CD14-positive monocyte (primary cell): ENCODE measurements at regions not wholly inside any gene's neighbourhood (a gene's known extent, or its start where the extent isn't known, plus 50 kb on each side); places are given as distances from the start of the nearest gene placed in this dataset.

ENCODE experiments used
- DNase-seq, 3 donors: peaks; one replicate each; pipeline ENCODE4 v3.0.0-alpha.2; 2011 to 2022
- H2AFZ ChIP-seq: 2 replicates; pipeline ENCODE4 v1.6.0; 2012; ENCODE audit warnings: mild to moderate bottlenecking, low read depth, low read length, inconsistent platforms; ENCODE audit not compliant: insufficient read depth, poor library complexity, severe bottlenecking
- H3K27ac ChIP-seq, 2 donors: 1 replicate in 1 of 2; 2 replicates in 1 of 2; pipeline ENCODE4 v1.5.1; 2012 to 2013; ENCODE audit warnings: low read length in 2 of 2, control low read depth in 1 of 2, inconsistent platforms in 1 of 2, low read depth in 1 of 2, mild to moderate bottlenecking in 1 of 2
- H3K27me3 ChIP-seq, 2 donors: one replicate each; pipeline versions ENCODE4 v1.6.0 to v1.6.1; 2011 to 2013; ENCODE audit warnings: low read length in 2 of 2; ENCODE audit not compliant: control insufficient read depth in 2 of 2, insufficient read depth in 2 of 2
- H3K36me3 ChIP-seq, 2 donors: replicated peaks in 1 of 2; 1 replicate in 1 of 2; 2 replicates in 1 of 2; pipeline versions ENCODE4 v1.5.1 to v1.6.1; 2012 to 2013; ENCODE audit warnings: low read length in 2 of 2, control low read depth in 1 of 2, inconsistent platforms in 1 of 2, mild to moderate bottlenecking in 1 of 2; ENCODE audit not compliant: insufficient read depth in 2 of 2, control insufficient read depth in 1 of 2
- H3K4me1 ChIP-seq, 2 donors: 1 replicate in 1 of 2; 2 replicates in 1 of 2; pipeline versions ENCODE4 v1.5.1 to v1.6.1; 2012 to 2013; ENCODE audit warnings: low read length in 2 of 2, control low read depth in 1 of 2, inconsistent platforms in 1 of 2, mild to moderate bottlenecking in 1 of 2, moderate library complexity in 1 of 2; ENCODE audit not compliant: insufficient read depth in 2 of 2, control insufficient read depth in 1 of 2
- H3K4me2 ChIP-seq: replicated peaks from 2 replicates; pipeline ENCODE3; 2012; ENCODE audit warnings: low read length, moderate library complexity, mild to moderate bottlenecking; ENCODE audit not compliant: poor library complexity, severe bottlenecking; ENCODE audit errors: extremely low read depth
- H3K4me3 ChIP-seq, 3 experiments: fragments of 200-600 bp in 1 of 3; sonication (generic) in 1 of 3; replicated peaks in 1 of 3; 1 replicate in 2 of 3; 2 replicates in 1 of 3; pipeline ENCODE4 v1.5.1; 2011 to 2013; ENCODE audit warnings: low read length in 3 of 3, mild to moderate bottlenecking in 3 of 3, control low read depth in 2 of 3, low read depth in 2 of 3, inconsistent platforms in 1 of 3, moderate library complexity in 1 of 3
- H3K79me2 ChIP-seq: 2 replicates; pipeline ENCODE4 v1.6.0; 2012; ENCODE audit warnings: mild to moderate bottlenecking, control low read depth, inconsistent platforms, low read length, moderate library complexity; ENCODE audit not compliant: insufficient read depth
- H3K9ac ChIP-seq: 2 replicates; pipeline ENCODE4 v1.6.0; 2017; ENCODE audit warnings: low read length, mild to moderate bottlenecking; ENCODE audit not compliant: insufficient read depth, poor library complexity, severe bottlenecking
- H3K9me3 ChIP-seq, 2 donors: replicated peaks in 1 of 2; 1 replicate in 1 of 2; 2 replicates in 1 of 2; pipeline versions ENCODE4 v1.5.1 to v1.6.1; 2012 to 2013; ENCODE audit warnings: low read length in 2 of 2, control low read depth in 1 of 2; ENCODE audit not compliant: control insufficient read depth in 1 of 2, insufficient read depth in 1 of 2
- H4K20me1 ChIP-seq: 2 replicates; pipeline ENCODE4 v1.6.0; 2012; ENCODE audit warnings: mild to moderate bottlenecking, low read length, control low read depth, moderate library complexity; ENCODE audit not compliant: insufficient read depth
- H3K27ac Mint-ChIP-seq, 7 donors: one replicate each; pipeline ENCODE4 v1.8.0; 2020; ENCODE audit warnings: mild to moderate bottlenecking in 7 of 7, mixed read lengths in 7 of 7, moderate library complexity in 6 of 7, inconsistent platforms in 2 of 7
- H3K27me3 Mint-ChIP-seq, 3 donors: one replicate each; pipeline ENCODE4 v1.8.0; 2021 to 2022; ENCODE audit warnings: low read depth in 3 of 3, mild to moderate bottlenecking in 3 of 3, mixed read lengths in 3 of 3, moderate library complexity in 3 of 3, inconsistent platforms in 1 of 3
- H3K36me3 Mint-ChIP-seq, 2 donors: one replicate each; pipeline ENCODE4 v1.8.0; 2020; ENCODE audit warnings: mixed read lengths in 2 of 2, inconsistent platforms in 1 of 2, mild to moderate bottlenecking in 1 of 2
- H3K4me1 Mint-ChIP-seq: one replicate; pipeline ENCODE4 v1.8.0; 2020; ENCODE audit warnings: mild to moderate bottlenecking, mixed read lengths
- H3K4me3 Mint-ChIP-seq, 2 donors: one replicate each; pipeline ENCODE4 v1.8.0; 2020; ENCODE audit warnings: mild to moderate bottlenecking in 2 of 2, mixed read lengths in 2 of 2, moderate library complexity in 1 of 2
- H3K9me3 Mint-ChIP-seq, 7 donors: one replicate each; pipeline ENCODE4 v1.8.0; 2020 to 2022; ENCODE audit warnings: mixed read lengths in 7 of 7, mild to moderate bottlenecking in 6 of 7, moderate library complexity in 6 of 7, inconsistent platforms in 2 of 7
- WGBS: methylation state at CpG from one replicate; pipeline ENCODE4 v1.1.5; 2013; ENCODE audit warnings: missing lambda C conversion rate; ENCODE audit not compliant: insufficient coverage; 5-methylcytosine and 5-hydroxymethylcytosine counted together
- intact Hi-C, 2 donors: fragments of 100-400 bp; cut with micrococcal nuclease; formaldehyde crosslinking; loops; one replicate each; pipeline versions ENCODE4 v1.15.0 to v1.15.1; 2023
- TF ChIP-seq, protein P1 (sequence below): fragments of 200-600 bp; IDR thresholded peaks from one replicate; pipeline ENCODE4 v1.8.0; 2022; ENCODE audit warnings: antibody characterized with exemption, mild to moderate bottlenecking

DNA sequence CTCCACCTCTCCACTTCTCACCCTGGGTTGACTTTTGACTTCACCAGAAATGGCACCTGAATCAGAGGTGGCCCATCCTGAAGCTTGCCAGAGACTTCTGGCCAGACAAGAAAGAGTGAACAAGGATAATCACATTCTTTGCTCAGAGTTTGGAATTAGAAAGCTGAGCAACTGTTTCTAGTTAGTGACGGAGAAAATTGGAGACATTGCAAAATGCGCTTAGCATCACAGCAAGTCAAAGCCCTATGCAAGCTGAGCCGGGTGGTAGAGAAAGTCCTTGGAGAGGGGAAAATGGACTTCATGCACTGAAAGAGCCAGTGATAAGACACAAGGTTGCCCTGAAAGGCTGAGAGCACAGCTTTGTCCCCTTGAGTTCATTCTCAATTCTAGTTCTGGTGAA lies 161.8 kb downstream of the PAH start:
- Mint-ChIP-seq H3K9me3 (no peaks in the 10 kb centered on the region), H3K36me3 (no peaks in the 10 kb centered on the region)
- H4K20me1 ChIP-seq: no peaks in the 10 kb centered on the region

DNA sequence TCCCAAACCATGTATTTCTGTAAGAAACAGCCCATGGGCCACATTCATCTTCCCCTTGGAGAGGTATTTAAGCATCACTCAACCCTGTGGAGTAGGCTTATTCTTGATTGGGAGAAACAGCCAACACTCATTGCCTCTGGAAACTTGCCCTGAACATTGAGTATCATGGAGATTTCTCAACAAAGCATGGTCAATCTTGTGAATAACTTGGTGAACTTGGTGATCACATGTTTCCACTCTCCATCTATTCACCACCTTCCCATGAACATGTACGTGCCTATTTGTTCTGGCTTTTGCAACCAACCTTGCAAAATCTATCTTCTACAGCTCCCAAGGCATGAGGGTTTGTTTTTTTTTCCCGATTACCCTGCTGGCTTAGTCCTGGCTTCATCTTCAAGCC lies 163.2 kb downstream of the PAH start:
- Histone ChIP-seq H3K36me3 (no peaks in the 10 kb centered on the region), H3K4me1 (no peaks in the 10 kb centered on the region), H3K27me3 (no peaks in the 10 kb centered on the region), H3K27ac (no peak overlapping the region), H4K20me1 (no peaks in the 10 kb centered on the region), H3K9ac (no peak overlapping the region), H3K79me2 (no peaks in the 10 kb centered on the region), H3K9me3 (no peaks in the 10 kb centered on the region), H3K4me3 (no peak overlapping the region), H3K4me2 (no peak overlapping the region), H2AFZ (no peak overlapping the region)
- Mint-ChIP-seq H3K4me1 (no peaks in the 10 kb centered on the region), H3K27ac (no peak overlapping the region), H3K9me3 (no peaks in the 10 kb centered on the region), H3K36me3 (no peaks in the 10 kb centered on the region), H3K4me3 (no peak overlapping the region), H3K27me3 (peaks cover 2 to 3% (median 2%) of the 10 kb centered on the region in 3 donors)
- TF ChIP-seq, protein P1, sequence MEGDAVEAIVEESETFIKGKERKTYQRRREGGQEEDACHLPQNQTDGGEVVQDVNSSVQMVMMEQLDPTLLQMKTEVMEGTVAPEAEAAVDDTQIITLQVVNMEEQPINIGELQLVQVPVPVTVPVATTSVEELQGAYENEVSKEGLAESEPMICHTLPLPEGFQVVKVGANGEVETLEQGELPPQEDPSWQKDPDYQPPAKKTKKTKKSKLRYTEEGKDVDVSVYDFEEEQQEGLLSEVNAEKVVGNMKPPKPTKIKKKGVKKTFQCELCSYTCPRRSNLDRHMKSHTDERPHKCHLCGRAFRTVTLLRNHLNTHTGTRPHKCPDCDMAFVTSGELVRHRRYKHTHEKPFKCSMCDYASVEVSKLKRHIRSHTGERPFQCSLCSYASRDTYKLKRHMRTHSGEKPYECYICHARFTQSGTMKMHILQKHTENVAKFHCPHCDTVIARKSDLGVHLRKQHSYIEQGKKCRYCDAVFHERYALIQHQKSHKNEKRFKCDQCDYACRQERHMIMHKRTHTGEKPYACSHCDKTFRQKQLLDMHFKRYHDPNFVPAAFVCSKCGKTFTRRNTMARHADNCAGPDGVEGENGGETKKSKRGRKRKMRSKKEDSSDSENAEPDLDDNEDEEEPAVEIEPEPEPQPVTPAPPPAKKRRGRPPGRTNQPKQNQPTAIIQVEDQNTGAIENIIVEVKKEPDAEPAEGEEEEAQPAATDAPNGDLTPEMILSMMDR: no peak
- DNase-seq: no peak
- intact Hi-C loops: no loop called here
- WGBS: no CpG with 5 or more reads among the region's 2 CpGs

More for the DNA sequence above, 161.8 kb downstream of the PAH start:
- H3K9ac ChIP-seq: no peak overlapping the region
- no peak overlapping the region for H3K4me3 ChIP-seq
- no peaks in the 10 kb centered on the region for H3K9me3 ChIP-seq
- no peaks in the 10 kb centered on the region for H3K27me3 ChIP-seq
- no peak overlapping the region for H3K27ac ChIP-seq
- no peak overlapping the region for H3K4me3 Mint-ChIP-seq
- intact Hi-C loops: no loop called here
- H3K4me1 Mint-ChIP-seq: no peaks in the 10 kb centered on the region
- H3K79me2 ChIP-seq: no peaks in the 10 kb centered on the region
- TF ChIP-seq, protein P1: no peak
- no peaks in the 10 kb centered on the region for H3K4me1 ChIP-seq
- H3K4me2 ChIP-seq: no peak overlapping the region
- H3K27ac Mint-ChIP-seq: no peak overlapping the region
- no peak overlapping the region for H2AFZ ChIP-seq
- no peak for DNase-seq
- no peaks in the 10 kb centered on the region for H3K36me3 ChIP-seq
- peaks cover 2 to 3% (median 2%) of the 10 kb centered on the region in 3 donors for H3K27me3 Mint-ChIP-seq
- WGBS: 97% methylated on average over 3 of the region's 3 CpGs
